HK-2 (cell line): ENCODE measurements at regions not wholly inside any gene's neighbourhood (a gene's known extent, or its start where the extent isn't known, plus 50 kb on each side); places are given as distances from the start of the nearest gene placed in this dataset.
"Not testable (repeated sequence)": the region's sequence is repeated elsewhere in the genome, so short reads cannot be mapped to it uniquely, and the experiment has no call there.

Experiments used
- DNase-seq: peaks from one replicate; pipeline ENCODE4 v3.0.0-alpha.2; 2018; ENCODE audit not compliant: unreplicated experiment

- DNase-seq, result not testable (repeated sequence)
These were observed 450.7 kb downstream of the ZNF33B start for GRCh38 chr10:42187501-42188195.

GRCh38 chr10:42177793-42178689, 460.3 kb downstream of the ZNF33B start:
- not testable (repeated sequence) for DNase-seq

GRCh38 chr10:42177077-42177792, 461.1 kb downstream of the ZNF33B start:
- DNase-seq, result no peak

GRCh38 chr10:42150428-42151061, 487.8 kb downstream of the ZNF33B start:
- no peak for DNase-seq

- no peak for DNase-seq
These were observed 488.5 kb downstream of the ZNF33B start for GRCh38 chr10:42149722-42150427.

GRCh38 chr10:42149027-42149700, 489.2 kb downstream of the ZNF33B start:
- DNase-seq, result no peak

GRCh38 chr10:42146165-42146564, 492.2 kb downstream of the ZNF33B start:
- not testable (repeated sequence) for DNase-seq

- DNase-seq, result not testable (repeated sequence)
These were observed 500.3 kb downstream of the ZNF33B start for GRCh38 chr10:42138023-42138422.

GRCh38 chr10:42113158-42113450, 525.3 kb downstream of the ZNF33B start:
- no peak for DNase-seq

- DNase-seq, result no peak
These were observed 525.8 kb downstream of the ZNF33B start for GRCh38 chr10:42112331-42113157.

GRCh38 chr10:42111661-42112330, 526.6 kb downstream of the ZNF33B start:
- DNase-seq, result no peak

GRCh38 chr10:42111076-42111475, 527.3 kb downstream of the ZNF33B start:
- DNase-seq, result no peak
